ENCODE measurements at regions not wholly inside any gene's neighbourhood (a gene's known extent, or its start where the extent isn't known, plus 50 kb on each side); places are given as distances from the start of the nearest gene placed in this dataset.
A peak's percentile ranks its signal among the peaks of the same experiment; 100 is the strongest.

- Histone ChIP-seq H3K27ac (ENCODE audit: low read depth) (no peak overlapping the region), H4K20me1 (replicated peaks; ENCODE audit: insufficient read depth) (no peaks in the 10 kb centered on the region), H3K36me3 (ENCODE audit: insufficient read depth) (no peaks in the 10 kb centered on the region), H2AFZ (peak overlapping the region; percentile 34), H3K79me2 (replicated peaks; ENCODE audit: insufficient read depth) (no peaks in the 10 kb centered on the region), H3K4me2 (no peak overlapping the region), H3K27me3 (ENCODE audit: insufficient read depth) (no peaks in the 10 kb centered on the region), H3K9me2 (ENCODE audit: insufficient read depth) (no peaks in the 10 kb centered on the region), H3K4me3 (no peak overlapping the region), H3F3A (replicated peaks; ENCODE audit: low read depth) (no peaks in the 10 kb centered on the region), H3K4me1 (ENCODE audit: insufficient read depth) (peaks cover 30% of the 10 kb centered on the region)
- no peak overlapping the region for H3K27ac Mint-ChIP-seq
- H3K36me3 Mint-ChIP-seq (ENCODE audit: low read depth), result no peaks in the 10 kb centered on the region
- no peaks in the 10 kb centered on the region for H3K9me3 Mint-ChIP-seq
- no peaks in the 10 kb centered on the region for H3K27me3 Mint-ChIP-seq (ENCODE audit: insufficient read depth, low read depth, poor library complexity)
- H3K4me1 Mint-ChIP-seq, result peaks cover 28% of the 10 kb centered on the region
- TF ChIP-seq EZH2 (IDR thresholded peaks at IDR 0.05; ENCODE audit: low read depth, unreplicated experiment) (no peak), STAT1 (IDR thresholded peaks at IDR 0.05; ENCODE audit: unreplicated experiment) (no peak), NANOG (IDR thresholded peaks at IDR 0.05; ENCODE audit: borderline replicate concordance) (no peak), CTCF (conservative IDR thresholded peaks at IDR 0.05; ENCODE audit: low read depth in 2 of 2) (no peak), ZNF331 (CRISPR knock-in tag; IDR thresholded peaks at IDR 0.05; ENCODE audit: low read depth) (no peak), EZH2phosphoT487 (IDR thresholded peaks at IDR 0.05; ENCODE audit: unreplicated experiment) (no peak)
- DNase-seq (ENCODE audit: low spot score), result no peak
- H3K4me3 Mint-ChIP-seq, result no peak overlapping the region
- no peak for ATAC-seq
Observed at GRCh38 chr12:72110937-72111650, 161.1 kb upstream of the TRHDE start.

DNA sequence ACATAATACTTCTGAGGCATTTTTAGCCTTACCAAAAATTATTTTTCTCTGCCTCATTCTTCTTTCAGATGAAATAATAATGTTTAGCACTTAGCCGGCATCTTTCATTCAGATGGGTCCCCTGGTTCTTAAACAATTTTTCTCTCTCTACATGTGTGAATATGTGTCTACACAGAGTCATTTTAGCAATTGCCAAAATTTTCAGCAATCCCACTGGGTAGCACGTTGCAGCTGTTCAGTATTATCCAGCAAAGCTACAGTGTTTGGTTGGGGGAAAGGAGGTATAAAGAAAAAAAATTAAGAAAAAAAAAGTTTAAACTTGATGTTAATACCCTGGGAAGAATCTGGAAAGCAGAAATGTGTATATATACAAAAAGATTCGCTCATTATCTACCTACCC, 160.5 kb upstream of the TRHDE start:
- H3K27me3 Mint-ChIP-seq (ENCODE audit: insufficient read depth, low read depth, poor library complexity), result no peaks in the 10 kb centered on the region
- ATAC-seq (no peak), DNase-seq (ENCODE audit: low spot score) (no peak)
- Histone ChIP-seq H3K27ac (ENCODE audit: low read depth) (no peak overlapping the region), H4K20me1 (replicated peaks; ENCODE audit: insufficient read depth) (no peaks in the 10 kb centered on the region), H3F3A (replicated peaks; ENCODE audit: low read depth) (no peaks in the 10 kb centered on the region), H3K9me2 (ENCODE audit: insufficient read depth) (no peaks in the 10 kb centered on the region), H3K79me2 (replicated peaks; ENCODE audit: insufficient read depth) (no peaks in the 10 kb centered on the region), H3K4me1 (ENCODE audit: insufficient read depth) (peaks cover 30% of the 10 kb centered on the region), H3K4me2 (no peak overlapping the region), H3K36me3 (ENCODE audit: insufficient read depth) (no peaks in the 10 kb centered on the region), H2AFZ (no peak overlapping the region), H3K4me3 (no peak overlapping the region), H3K27me3 (ENCODE audit: insufficient read depth) (no peaks in the 10 kb centered on the region)
- no peak overlapping the region for H3K4me3 Mint-ChIP-seq
- H3K4me1 Mint-ChIP-seq, result peaks cover 28% of the 10 kb centered on the region
- H3K27ac Mint-ChIP-seq, result no peak overlapping the region; the same call in 1 of the 2 replicates
- no peaks in the 10 kb centered on the region for H3K9me3 Mint-ChIP-seq
- no peaks in the 10 kb centered on the region for H3K36me3 Mint-ChIP-seq (ENCODE audit: low read depth)
- TF ChIP-seq, protein P1, sequence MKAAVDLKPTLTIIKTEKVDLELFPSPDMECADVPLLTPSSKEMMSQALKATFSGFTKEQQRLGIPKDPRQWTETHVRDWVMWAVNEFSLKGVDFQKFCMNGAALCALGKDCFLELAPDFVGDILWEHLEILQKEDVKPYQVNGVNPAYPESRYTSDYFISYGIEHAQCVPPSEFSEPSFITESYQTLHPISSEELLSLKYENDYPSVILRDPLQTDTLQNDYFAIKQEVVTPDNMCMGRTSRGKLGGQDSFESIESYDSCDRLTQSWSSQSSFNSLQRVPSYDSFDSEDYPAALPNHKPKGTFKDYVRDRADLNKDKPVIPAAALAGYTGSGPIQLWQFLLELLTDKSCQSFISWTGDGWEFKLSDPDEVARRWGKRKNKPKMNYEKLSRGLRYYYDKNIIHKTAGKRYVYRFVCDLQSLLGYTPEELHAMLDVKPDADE (IDR thresholded peaks at IDR 0.05), result no peak
- no peak for TF ChIP-seq ZNF462 (CRISPR knock-in tag; IDR thresholded peaks at IDR 0.05)
- no peak for TF ChIP-seq CTCF (conservative IDR thresholded peaks at IDR 0.05; ENCODE audit: low read depth in 2 of 2)
- no peak for TF ChIP-seq ZNF331 (CRISPR knock-in tag; IDR thresholded peaks at IDR 0.05; ENCODE audit: low read depth)
- no peak for TF ChIP-seq POLR2AphosphoS5 (IDR thresholded peaks at IDR 0.05; ENCODE audit: low read depth)

Measured in GM23338 (cell line).